Hepatocyte (in vitro differentiated cells): ENCODE measurements at regions not wholly inside any gene's neighbourhood (a gene's known extent, or its start where the extent isn't known, plus 50 kb on each side); places are given as distances from the start of the nearest gene placed in this dataset.

Experiments
- EZH2 ChIP-seq: fragments of 200-600 bp; sonication (generic); IDR thresholded peaks from 2 replicates; pipeline ENCODE4 v1.6.1; 2016; ENCODE audit warnings: antibody characterized with exemption, mild to moderate bottlenecking, borderline replicate concordance
- EZH2phosphoT487 ChIP-seq: fragments of 200-600 bp; sonication (generic); IDR thresholded peaks from one replicate; pipeline ENCODE4 v1.6.1; 2018; ENCODE audit warnings: antibody characterized with exemption, mild to moderate bottlenecking, low read depth, moderate library complexity; ENCODE audit not compliant: unreplicated experiment, severe bottlenecking
- TF ChIP-seq, protein P1 (sequence below): fragments of 200-600 bp; sonication (generic); IDR thresholded peaks from 2 replicates; pipeline ENCODE4 v1.5.1; 2016; ENCODE audit warnings: antibody characterized with exemption, mild to moderate bottlenecking; ENCODE audit not compliant: poor library complexity

DNA sequence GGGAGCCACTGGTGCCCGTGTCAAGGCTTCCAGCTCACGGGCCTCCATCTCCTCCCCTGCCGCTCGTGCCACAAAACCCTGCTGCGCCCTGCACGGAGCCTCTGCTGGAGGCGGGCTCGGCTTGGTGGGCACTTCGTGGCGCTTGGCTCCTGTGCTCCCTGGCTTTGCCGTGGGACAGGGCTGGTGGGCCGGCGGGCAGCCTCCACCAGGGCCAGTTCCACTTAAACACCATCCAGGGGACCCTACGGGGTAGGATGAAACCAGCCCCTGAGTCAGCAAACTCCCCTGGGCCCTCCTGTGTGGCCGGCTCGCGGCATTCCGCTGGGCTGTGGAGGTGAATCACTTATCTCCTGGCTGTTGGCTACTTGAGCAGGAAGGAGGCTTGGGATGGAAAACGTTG is 1304.6 kb downstream of the BRD1 start:
- TF ChIP-seq EZH2 (no peak), EZH2phosphoT487 (no peak)
- TF ChIP-seq, protein P1, sequence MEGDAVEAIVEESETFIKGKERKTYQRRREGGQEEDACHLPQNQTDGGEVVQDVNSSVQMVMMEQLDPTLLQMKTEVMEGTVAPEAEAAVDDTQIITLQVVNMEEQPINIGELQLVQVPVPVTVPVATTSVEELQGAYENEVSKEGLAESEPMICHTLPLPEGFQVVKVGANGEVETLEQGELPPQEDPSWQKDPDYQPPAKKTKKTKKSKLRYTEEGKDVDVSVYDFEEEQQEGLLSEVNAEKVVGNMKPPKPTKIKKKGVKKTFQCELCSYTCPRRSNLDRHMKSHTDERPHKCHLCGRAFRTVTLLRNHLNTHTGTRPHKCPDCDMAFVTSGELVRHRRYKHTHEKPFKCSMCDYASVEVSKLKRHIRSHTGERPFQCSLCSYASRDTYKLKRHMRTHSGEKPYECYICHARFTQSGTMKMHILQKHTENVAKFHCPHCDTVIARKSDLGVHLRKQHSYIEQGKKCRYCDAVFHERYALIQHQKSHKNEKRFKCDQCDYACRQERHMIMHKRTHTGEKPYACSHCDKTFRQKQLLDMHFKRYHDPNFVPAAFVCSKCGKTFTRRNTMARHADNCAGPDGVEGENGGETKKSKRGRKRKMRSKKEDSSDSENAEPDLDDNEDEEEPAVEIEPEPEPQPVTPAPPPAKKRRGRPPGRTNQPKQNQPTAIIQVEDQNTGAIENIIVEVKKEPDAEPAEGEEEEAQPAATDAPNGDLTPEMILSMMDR = no peak
